ENCODE measurements at regions not wholly inside any gene's neighbourhood (a gene's known extent, or its start where the extent isn't known, plus 50 kb on each side); places are given as distances from the start of the nearest gene placed in this dataset.

GRCh38 chr5:87076411-87076810 lies 191.3 kb upstream of the RASA1 start:
- TF ChIP-seq, protein P1, sequence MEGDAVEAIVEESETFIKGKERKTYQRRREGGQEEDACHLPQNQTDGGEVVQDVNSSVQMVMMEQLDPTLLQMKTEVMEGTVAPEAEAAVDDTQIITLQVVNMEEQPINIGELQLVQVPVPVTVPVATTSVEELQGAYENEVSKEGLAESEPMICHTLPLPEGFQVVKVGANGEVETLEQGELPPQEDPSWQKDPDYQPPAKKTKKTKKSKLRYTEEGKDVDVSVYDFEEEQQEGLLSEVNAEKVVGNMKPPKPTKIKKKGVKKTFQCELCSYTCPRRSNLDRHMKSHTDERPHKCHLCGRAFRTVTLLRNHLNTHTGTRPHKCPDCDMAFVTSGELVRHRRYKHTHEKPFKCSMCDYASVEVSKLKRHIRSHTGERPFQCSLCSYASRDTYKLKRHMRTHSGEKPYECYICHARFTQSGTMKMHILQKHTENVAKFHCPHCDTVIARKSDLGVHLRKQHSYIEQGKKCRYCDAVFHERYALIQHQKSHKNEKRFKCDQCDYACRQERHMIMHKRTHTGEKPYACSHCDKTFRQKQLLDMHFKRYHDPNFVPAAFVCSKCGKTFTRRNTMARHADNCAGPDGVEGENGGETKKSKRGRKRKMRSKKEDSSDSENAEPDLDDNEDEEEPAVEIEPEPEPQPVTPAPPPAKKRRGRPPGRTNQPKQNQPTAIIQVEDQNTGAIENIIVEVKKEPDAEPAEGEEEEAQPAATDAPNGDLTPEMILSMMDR (IDR thresholded peaks at IDR 0.05; ENCODE audit: low read depth, low read length, poor library complexity, severe bottlenecking), result no peak
- no peak for TF ChIP-seq EZH2phosphoT487 (IDR thresholded peaks at IDR 0.05; ENCODE audit: borderline replicate concordance, low read length)
